GM21381 (cell line): ENCODE measurements at regions not wholly inside any gene's neighbourhood (a gene's known extent, or its start where the extent isn't known, plus 50 kb on each side); places are given as distances from the start of the nearest gene placed in this dataset.

Source experiments
- ATAC-seq: cut with Tn5 transposase; IDR thresholded peaks from one replicate; pipeline ENCODE4 v1.9.1; 2021; ENCODE audit warnings: mild to moderate bottlenecking, moderate library complexity; ENCODE audit not compliant: unreplicated experiment

- ATAC-seq, result no peak
Observed at GRCh38 chr2:9738062-9738461, 105.2 kb upstream of the TAF1B start.

GRCh38 chr2:9738535-9739496 lies 104.5 kb upstream of the TAF1B start:
- peak; percentile 41 for ATAC-seq

DNA sequence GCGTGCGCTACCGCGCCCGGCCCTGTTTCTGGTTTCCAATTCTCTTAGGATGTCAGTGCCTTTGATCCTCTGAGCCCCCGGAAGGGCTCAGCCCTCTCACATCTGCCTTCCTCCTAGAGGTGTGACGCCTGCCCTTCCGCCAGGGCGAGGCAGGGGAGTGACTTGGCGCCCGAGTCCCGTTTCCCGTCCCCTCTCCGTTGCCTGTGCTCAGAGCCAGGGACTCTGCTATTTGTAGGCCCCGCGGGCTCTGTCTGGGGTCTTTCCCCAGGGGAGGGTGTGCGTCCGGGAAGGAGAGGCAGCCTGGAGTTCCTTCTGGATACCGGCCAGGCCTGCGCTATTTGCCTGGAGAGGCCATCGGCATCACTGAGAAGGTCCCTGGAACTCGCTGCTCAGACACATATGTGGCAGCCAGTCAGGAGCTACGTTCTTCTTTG lies 103.7 kb upstream of the TAF1B start:
- peak; percentile 63 for ATAC-seq

GRCh38 chr2:9740382-9741073 lies 102.7 kb upstream of the TAF1B start:
- ATAC-seq, result no peak

DNA sequence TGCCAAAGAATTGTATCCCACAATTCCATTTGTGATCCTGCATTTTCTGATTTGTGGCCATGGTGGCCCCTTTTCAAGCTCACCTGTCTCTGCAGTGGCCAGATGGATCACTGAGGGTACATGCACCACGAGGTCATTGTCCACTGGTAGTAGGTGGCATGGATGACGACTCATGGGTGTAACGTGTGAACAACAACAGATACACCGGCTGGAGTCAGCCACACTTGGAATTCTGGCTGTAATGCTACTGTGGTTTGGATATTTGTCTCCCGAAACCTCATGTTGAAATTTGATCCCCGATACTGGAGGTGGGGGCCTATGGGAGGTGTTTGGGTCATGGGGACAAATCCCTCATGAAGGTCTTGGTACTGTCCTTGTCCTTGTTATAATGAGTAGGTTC lies 102.2 kb upstream of the TAF1B start:
- no peak for ATAC-seq

DNA sequence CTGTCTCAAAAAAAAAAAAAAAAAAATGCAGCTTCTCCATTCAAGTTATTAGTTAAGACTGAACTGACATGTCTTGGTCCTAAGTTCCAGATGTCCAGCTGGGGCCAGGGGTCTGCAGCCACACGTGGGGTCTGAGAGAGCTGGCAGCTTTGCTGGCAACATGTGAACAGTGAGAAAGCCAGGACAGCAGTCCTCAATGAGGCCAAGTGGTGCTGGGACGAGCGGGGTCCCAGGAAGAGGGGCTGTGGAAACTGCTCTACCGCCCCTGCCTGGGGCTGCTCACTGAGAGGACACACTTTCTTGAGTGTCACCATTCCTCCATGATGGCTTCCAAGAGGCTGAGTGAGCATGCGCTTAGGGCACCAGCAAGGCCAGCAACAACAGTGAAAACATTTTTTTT lies 100.7 kb upstream of the TAF1B start:
- no peak for ATAC-seq

DNA sequence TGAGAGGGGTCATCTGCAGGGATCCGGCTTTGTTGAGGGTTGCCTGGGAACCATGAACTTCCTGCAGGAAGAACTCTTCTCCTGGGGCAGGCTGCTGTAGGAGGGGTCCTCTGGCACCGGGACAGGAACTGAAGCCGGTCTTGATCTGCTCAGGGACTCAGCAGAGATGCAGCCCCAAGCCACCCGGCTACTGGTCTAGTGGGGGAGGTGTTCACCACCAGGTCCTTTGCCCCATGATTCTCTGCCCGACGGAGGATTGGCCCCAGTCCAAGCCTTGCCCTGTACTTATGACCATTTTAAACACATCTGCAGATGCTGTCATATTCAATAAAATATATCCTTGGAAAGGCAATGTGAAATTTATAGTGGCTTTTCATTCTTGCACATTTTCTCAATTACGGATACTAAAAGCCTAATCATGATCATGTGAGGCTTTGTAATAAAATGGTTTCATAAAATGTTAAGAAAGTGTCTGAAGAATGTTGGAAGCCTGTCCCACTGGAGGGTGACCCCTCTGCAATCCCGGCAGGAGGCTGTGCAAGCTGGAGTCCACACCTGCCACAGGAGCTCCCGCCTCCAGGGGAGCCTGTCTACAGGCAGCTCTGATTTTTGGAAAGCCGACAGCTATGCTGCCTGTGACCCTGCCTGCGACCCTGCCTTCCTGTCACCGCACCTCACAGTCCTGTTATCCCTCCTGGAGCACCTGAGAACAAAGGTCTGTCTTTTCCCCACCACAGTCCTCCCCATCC lies 98.8 kb upstream of the TAF1B start:
- no peak for ATAC-seq

DNA sequence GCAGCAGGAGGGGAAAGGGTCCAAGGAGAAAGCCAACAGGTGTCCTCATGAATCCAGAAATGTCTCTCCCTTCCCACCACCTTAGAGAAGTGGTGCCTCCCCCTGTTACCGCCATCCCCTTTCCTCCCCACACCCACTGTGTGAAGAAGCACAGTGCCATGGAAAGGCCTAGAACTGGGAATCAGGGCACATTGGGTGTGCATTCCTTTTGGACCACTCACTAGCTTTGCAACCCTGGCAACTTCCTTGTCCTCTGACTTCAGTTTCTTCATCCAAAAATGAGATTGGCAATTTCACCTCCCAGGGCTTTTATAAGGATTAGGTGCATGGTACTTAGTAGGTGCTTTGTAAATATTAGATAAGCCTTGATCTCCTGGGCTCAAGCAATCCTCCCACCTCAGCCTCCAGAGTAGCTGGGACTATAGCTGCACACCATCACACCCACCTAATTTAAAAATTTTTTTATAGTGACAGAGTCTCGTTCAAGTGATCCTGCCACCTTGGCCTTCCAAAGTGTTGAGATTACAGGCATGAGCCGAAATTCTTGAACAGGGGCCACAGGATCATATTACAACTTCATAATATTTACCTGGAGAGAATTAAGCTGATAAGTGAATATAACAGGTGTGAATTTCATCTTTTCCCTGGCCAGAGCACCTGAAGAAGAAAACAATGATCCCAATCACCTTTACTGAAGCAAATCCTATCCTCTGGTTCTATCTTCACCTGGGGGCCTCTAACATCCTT lies 97.9 kb upstream of the TAF1B start:
- ATAC-seq, result no peak

DNA sequence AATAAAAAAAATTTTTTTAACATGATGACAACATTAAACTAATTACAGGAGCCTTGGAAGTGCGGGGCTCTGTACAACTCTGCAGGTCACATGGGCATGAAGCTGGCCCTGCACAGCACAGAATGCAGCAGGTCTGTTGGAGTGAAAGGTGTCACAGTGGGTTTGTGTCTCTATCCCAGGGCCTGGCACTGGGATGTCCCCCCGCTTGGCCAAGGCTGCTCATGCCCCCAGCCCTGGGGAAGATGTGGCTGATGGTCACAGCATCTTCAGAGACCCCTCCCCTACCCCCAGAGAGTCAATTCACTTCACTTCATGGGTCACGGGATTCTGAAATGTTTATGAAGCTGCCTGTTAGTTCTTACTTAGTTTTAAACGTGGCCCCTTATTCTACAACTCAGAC lies 95.9 kb upstream of the TAF1B start:
- ATAC-seq, result no peak

GRCh38 chr2:9748577-9748976 lies 94.7 kb upstream of the TAF1B start:
- ATAC-seq, result no peak

DNA sequence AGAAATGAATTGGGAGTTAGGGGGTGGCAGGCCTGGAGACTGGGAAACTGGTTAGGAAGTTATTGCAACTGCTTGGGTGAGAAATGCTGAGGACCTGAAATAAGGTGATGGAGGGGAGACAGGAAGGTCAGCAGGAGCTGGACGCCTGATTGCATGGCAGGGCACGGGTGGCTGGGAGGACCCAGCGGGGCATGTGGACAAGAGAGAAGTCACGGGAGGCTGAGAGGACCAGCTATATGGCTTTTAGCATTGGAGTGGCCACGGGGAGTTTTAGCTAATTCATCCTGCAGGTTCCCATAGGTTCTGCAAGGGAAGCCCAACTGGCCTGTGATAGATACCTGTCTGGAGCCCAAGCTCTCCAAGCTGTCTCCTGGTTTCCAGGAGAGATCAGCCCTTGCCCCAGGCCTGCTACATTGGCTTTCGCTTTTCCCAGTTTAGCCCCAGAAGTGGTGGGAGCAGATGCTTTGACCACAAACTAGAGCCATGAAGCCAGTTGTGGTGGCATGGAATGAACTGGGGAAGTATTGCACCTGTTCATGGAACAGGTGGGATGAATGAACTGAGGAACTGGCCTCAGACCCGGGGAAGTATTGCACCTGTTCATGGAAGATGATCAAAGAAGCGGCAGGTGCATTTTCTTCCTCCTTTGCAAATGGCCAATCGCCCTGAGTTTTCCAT lies 93.6 kb upstream of the TAF1B start:
- no peak for ATAC-seq

DNA sequence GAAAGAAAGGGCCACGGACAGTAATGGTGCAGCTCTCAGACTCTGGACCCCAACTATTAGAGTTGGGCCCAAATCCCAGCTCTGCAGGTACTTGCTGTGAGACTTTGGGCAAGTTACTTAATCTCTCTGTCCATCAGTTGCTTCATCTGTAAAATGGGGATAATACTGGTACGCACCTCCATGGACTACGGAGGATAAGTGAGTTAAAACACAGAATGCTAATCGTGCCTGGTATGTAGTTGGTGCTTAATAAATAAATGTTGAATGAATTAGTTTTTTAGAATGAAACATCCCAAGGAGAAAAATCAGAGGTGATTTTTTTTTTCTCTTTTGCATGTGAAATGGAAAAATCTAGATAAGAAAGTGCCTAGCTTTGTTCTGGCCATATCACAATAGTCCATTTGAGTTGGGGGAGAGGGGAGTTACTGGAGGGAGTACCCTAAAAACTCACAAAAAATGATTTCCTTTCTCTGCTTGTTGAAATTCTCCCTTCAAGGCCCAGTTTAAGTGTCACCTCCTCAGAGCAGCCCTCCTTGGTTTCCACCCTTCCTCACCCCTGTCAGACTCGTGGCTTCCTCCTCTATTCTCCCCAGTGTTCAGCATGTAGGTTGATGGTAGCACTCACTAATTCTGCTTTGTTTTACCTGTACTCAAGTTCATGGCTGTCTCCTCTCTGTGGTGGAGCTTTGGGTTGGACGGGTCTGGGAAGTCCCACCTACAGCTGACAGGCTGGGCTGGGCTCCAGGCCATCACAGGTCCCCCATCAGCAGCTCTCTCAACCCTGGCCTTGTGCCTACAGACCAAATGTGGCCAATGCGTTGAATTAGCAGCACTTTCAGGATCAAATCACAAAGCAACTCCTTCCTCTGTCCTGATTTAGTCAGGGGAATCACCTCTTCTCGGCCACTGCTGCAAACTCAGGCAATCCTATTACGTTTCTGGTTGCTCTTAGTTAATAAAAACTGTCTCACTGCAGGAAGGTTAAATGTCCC lies 92.8 kb upstream of the TAF1B start:
- ATAC-seq, result no peak

GRCh38 chr2:9751831-9752230 lies 91.4 kb upstream of the TAF1B start:
- ATAC-seq, result no peak

- ATAC-seq, result no peak
Observed at GRCh38 chr2:9752441-9753275, 90.6 kb upstream of the TAF1B start.

- ATAC-seq, result peak; percentile 53
Observed at GRCh38 chr2:9753276-9753600, 90.0 kb upstream of the TAF1B start.

DNA sequence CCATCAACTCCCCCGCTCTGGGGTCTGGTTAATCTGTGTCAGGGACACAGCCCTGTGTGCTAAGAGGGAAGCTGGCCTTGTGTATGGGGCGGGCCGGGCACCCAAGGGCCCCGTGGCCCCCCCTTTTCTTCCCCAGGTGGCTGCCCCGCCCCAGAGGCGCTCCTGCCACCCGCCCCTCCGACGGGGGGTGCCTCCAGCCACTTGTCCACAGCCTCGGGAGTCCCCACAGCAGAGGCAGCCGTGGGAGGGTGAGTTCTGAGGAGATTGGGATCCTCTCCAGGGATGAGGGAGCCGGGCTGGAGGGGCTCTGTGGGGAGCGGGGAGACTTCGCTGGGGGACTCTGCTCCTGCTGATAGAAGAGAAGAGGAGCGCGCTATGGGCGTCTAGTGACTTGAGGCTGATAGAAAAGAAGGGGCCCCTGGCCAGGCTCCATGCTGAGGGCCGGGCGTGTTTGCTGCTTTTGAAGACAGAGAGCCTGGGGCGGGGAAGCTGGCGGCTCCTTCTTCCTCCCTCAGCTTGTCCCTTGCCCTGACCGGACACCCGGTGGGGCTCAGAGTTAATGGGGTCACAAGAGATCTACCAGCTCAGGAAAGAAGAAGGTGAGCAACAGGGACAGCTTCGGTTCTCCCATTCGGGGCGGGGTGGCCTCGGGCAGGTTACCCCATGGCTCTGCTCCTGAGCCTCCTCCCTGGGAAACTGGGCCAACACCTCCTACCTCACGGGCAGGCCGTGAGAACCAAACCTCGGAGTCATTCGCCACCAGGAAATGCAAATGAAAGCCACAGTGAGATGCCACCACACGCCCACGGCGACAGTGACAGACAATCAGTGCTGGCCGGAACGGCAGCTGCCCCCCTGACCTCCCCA lies 89.4 kb upstream of the TAF1B start:
- peak; percentile 36 for ATAC-seq

GRCh38 chr2:9754532-9754887 lies 88.8 kb upstream of the TAF1B start:
- ATAC-seq, result no peak
